SK-N-SH (cell line): ENCODE measurements at regions not wholly inside any gene's neighbourhood (a gene's known extent, or its start where the extent isn't known, plus 50 kb on each side); places are given as distances from the start of the nearest gene placed in this dataset.

Source experiments
- CTCF ChIA-PET: fragments of 300-600, 350-600 bp; formaldehyde crosslinking; extraction: SDS; loops from one replicate; lab custom pipeline; 2021; lab: Yijun Ruan, JAX
- POLR2A ChIA-PET: fragments of 350-600 bp; sonication (Branson Sonifier 250); formaldehyde crosslinking; extraction: SDS; loops from one replicate; lab custom pipeline; 2020; ENCODE audit warnings: antibody characterized with exemption, inconsistent platforms; lab: Yijun Ruan, JAX
- DNase-seq: peaks from one replicate; pipeline ENCODE4 v3.0.0; 2012
- H2AFZ ChIP-seq: fragments of 200-600 bp; sonication (generic); 2 replicates; pipeline ENCODE4 v1.8.1; 2016; ENCODE audit warnings: antibody characterized with exemption, mild to moderate bottlenecking, low read depth
- H3F3A ChIP-seq: fragments of 200-600 bp; sonication (generic); replicated peaks from 2 replicates; pipeline ENCODE3; 2016; ENCODE audit warnings: antibody characterized with exemption, mild to moderate bottlenecking; ENCODE audit not compliant: insufficient read depth
- H3K27ac ChIP-seq, 2 experiments: fragments of 200-500 bp in 1 of 2; fragments of 200-600 bp in 1 of 2; sonication (Bioruptor generic) in 1 of 2; sonication (generic), shearing (Covaris generic) in 1 of 2; 2 replicates each; pipeline versions ENCODE4 v1.5.1 to v1.6.1; 2014 to 2016; ENCODE audit warnings: low read depth in 2 of 2, inconsistent platforms in 1 of 2, low read length in 1 of 2, mild to moderate bottlenecking in 1 of 2, mixed read lengths in 1 of 2
- H3K27me3 ChIP-seq: fragments of 200-600 bp; sonication (generic), shearing (Covaris generic); 2 replicates; pipeline ENCODE4 v1.6.1; 2016; ENCODE audit warnings: mixed run types; ENCODE audit not compliant: insufficient read depth
- H3K36me3 ChIP-seq, 2 experiments: fragments of 200-500 bp in 1 of 2; fragments of 200-600 bp in 1 of 2; sonication (Bioruptor generic) in 1 of 2; sonication (generic) in 1 of 2; replicated peaks in 1 of 2; 2 replicates each; pipeline versions ENCODE3 to v1.5.1; 2014 to 2016; ENCODE audit warnings: low read length in 1 of 2, mild to moderate bottlenecking in 1 of 2; ENCODE audit not compliant: insufficient read depth in 2 of 2, control insufficient read depth in 1 of 2
- H3K4me1 ChIP-seq, 2 experiments: fragments of 200-500 bp in 1 of 2; fragments of 200-600 bp in 1 of 2; sonication (Bioruptor generic) in 1 of 2; sonication (generic), shearing (Covaris generic) in 1 of 2; 2 replicates each; pipeline versions ENCODE4 v1.5.1 to v1.6.1; 2014 to 2016; ENCODE audit warnings: low read depth in 1 of 2, low read length in 1 of 2, mixed run types in 1 of 2; ENCODE audit not compliant: insufficient read depth in 2 of 2, control insufficient read depth in 1 of 2
- H3K4me2 ChIP-seq: fragments of 200-600 bp; sonication (generic), shearing (Covaris generic); 2 replicates; pipeline ENCODE4 v1.6.1; 2017; ENCODE audit warnings: mixed run types
- H3K4me3 ChIP-seq, 2 experiments: fragments of 200-500 bp in 1 of 2; fragments of 200-600 bp in 1 of 2; sonication (Bioruptor generic) in 1 of 2; sonication (generic), shearing (Covaris generic) in 1 of 2; 2 replicates each; pipeline versions ENCODE4 v1.5.1 to v1.8.1; 2014 to 2016; ENCODE audit warnings: low read depth in 2 of 2, inconsistent platforms in 1 of 2, low read length in 1 of 2, mild to moderate bottlenecking in 1 of 2, mixed read lengths in 1 of 2, moderate library complexity in 1 of 2
- H3K79me2 ChIP-seq: fragments of 200-600 bp; sonication (generic); 2 replicates; pipeline ENCODE4 v1.8.1; 2017; ENCODE audit warnings: mild to moderate bottlenecking; ENCODE audit not compliant: insufficient read depth
- H3K9ac ChIP-seq: fragments of 200-600 bp; sonication (generic); 2 replicates; pipeline ENCODE4 v1.6.1; 2017; ENCODE audit warnings: mixed run types
- H3K9me2 ChIP-seq: fragments of 200-600 bp; sonication (generic); 2 replicates; pipeline ENCODE4 v1.6.1; 2017; ENCODE audit warnings: mixed run types
- H3K9me3 ChIP-seq: fragments of 200-600 bp; sonication (generic); 2 replicates; pipeline ENCODE4 v1.6.1; 2017; ENCODE audit warnings: mixed run types, mild to moderate bottlenecking, moderate library complexity
- H4K20me1 ChIP-seq: fragments of 200-600 bp; sonication (generic); 2 replicates; pipeline ENCODE4 v1.6.1; 2017; ENCODE audit warnings: mild to moderate bottlenecking, mixed run types; ENCODE audit not compliant: insufficient read depth
- FOSL2 ChIP-seq: IDR thresholded peaks from 2 replicates; pipeline ENCODE4 v1.4.0; 2012; ENCODE audit warnings: low read depth, mild to moderate bottlenecking, moderate library complexity, borderline replicate concordance
- JUND ChIP-seq: IDR thresholded peaks from 2 replicates; pipeline ENCODE4 v1.4.0; 2012
- MXI1 ChIP-seq: IDR thresholded peaks from 2 replicates; pipeline ENCODE4 v1.6.1; 2012; ENCODE audit warnings: mild to moderate bottlenecking, low read depth, low read length, improper control_type of control experiment
- NRF1 ChIP-seq: IDR thresholded peaks from 2 replicates; pipeline ENCODE4 v1.6.1; 2012; ENCODE audit warnings: low read depth, mild to moderate bottlenecking, low read length
- POLR2AphosphoS5 ChIP-seq: IDR thresholded peaks from 2 replicates; pipeline ENCODE4 v1.6.1; 2012; ENCODE audit warnings: low read depth, low read length
- RXRA ChIP-seq: IDR thresholded peaks from 2 replicates; pipeline ENCODE4 v1.4.0; 2012; ENCODE audit warnings: low read depth, mild to moderate bottlenecking, borderline replicate concordance
- SMC3 ChIP-seq: IDR thresholded peaks from 2 replicates; pipeline ENCODE4 v1.6.1; 2012; ENCODE audit warnings: low read depth, low read length, improper control_type of control experiment
- TCF12 ChIP-seq: IDR thresholded peaks from 2 replicates; pipeline ENCODE4 v1.4.0; 2012
- WGBS: methylation state at CpG from one replicate; pipeline ENCODE4 v1.1.6; 2017; ENCODE audit warnings: low lambda C conversion rate; 5-methylcytosine and 5-hydroxymethylcytosine counted together
- TF ChIP-seq, protein P1 (sequence below): fragments of 200-600 bp; sonication (generic); IDR thresholded peaks from 2 replicates; pipeline ENCODE4 v1.6.1; 2017; ENCODE audit warnings: antibody characterized with exemption, mild to moderate bottlenecking, moderate library complexity
- TF ChIP-seq, protein P2 (sequence below): IDR thresholded peaks from 2 replicates; pipeline ENCODE4 v1.4.0; 2012; ENCODE audit warnings: low read depth
- TF ChIP-seq, protein P3 (sequence below): IDR thresholded peaks from 2 replicates; pipeline ENCODE4 v1.6.1; 2012; ENCODE audit warnings: mild to moderate bottlenecking, low read depth, low read length, moderate library complexity
- TF ChIP-seq, protein P4 (sequence below): fragments of 150-350 bp; IDR thresholded peaks from 2 replicates; pipeline ENCODE4 v1.6.1; 2017; ENCODE audit warnings: antibody characterized with exemption, low read length, low read depth, borderline replicate concordance

DNA sequence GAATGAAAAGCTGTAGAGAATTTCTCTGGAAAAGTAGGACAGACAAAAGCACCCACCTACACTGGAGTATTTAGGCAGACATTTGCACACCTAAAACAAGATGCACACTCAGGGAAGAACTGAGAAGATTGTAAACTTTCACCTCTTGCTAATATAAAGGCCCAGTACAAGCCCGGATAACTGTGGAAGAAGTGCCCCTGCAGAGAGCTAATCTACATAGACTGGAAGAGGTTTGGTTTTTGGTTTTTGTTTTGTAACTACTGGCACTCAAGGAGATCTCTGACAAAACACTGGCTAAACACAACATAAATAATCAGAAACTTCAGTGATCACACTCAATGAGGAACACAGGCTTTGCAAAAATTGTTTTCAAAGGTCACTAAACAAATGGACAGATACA is 782.2 kb upstream of the SLC8A1 start:
- H3F3A ChIP-seq = no peaks in the 10 kb centered on the region
- no peaks in the 10 kb centered on the region for H3K9me2 ChIP-seq
- DNase-seq = no peak
- H3K9me3 ChIP-seq = no peaks in the 10 kb centered on the region
- TF ChIP-seq TCF12 (no peak), FOSL2 (no peak), MXI1 (no peak), SMC3 (no peak), POLR2AphosphoS5 (no peak), RXRA (no peak), JUND (no peak)
- TF ChIP-seq, protein P1, sequence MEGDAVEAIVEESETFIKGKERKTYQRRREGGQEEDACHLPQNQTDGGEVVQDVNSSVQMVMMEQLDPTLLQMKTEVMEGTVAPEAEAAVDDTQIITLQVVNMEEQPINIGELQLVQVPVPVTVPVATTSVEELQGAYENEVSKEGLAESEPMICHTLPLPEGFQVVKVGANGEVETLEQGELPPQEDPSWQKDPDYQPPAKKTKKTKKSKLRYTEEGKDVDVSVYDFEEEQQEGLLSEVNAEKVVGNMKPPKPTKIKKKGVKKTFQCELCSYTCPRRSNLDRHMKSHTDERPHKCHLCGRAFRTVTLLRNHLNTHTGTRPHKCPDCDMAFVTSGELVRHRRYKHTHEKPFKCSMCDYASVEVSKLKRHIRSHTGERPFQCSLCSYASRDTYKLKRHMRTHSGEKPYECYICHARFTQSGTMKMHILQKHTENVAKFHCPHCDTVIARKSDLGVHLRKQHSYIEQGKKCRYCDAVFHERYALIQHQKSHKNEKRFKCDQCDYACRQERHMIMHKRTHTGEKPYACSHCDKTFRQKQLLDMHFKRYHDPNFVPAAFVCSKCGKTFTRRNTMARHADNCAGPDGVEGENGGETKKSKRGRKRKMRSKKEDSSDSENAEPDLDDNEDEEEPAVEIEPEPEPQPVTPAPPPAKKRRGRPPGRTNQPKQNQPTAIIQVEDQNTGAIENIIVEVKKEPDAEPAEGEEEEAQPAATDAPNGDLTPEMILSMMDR = no peak
- H3K4me1 ChIP-seq = no peaks in the 10 kb centered on the region
- no peak overlapping the region for H3K9ac ChIP-seq
- H3K4me3 ChIP-seq = no peak overlapping the region
- POLR2A ChIA-PET = no interaction called here
- no peaks in the 10 kb centered on the region for H3K36me3 ChIP-seq
- H3K79me2 ChIP-seq = no peaks in the 10 kb centered on the region
- H3K4me2 ChIP-seq = no peak overlapping the region
- 65% methylated on average over 1 of the region's 1 CpG for WGBS
- H3K27me3 ChIP-seq = no peaks in the 10 kb centered on the region
- H2AFZ ChIP-seq = no peak overlapping the region
- no peak overlapping the region for H3K27ac ChIP-seq
- CTCF ChIA-PET = no interaction called here
- H4K20me1 ChIP-seq = no peaks in the 10 kb centered on the region

DNA sequence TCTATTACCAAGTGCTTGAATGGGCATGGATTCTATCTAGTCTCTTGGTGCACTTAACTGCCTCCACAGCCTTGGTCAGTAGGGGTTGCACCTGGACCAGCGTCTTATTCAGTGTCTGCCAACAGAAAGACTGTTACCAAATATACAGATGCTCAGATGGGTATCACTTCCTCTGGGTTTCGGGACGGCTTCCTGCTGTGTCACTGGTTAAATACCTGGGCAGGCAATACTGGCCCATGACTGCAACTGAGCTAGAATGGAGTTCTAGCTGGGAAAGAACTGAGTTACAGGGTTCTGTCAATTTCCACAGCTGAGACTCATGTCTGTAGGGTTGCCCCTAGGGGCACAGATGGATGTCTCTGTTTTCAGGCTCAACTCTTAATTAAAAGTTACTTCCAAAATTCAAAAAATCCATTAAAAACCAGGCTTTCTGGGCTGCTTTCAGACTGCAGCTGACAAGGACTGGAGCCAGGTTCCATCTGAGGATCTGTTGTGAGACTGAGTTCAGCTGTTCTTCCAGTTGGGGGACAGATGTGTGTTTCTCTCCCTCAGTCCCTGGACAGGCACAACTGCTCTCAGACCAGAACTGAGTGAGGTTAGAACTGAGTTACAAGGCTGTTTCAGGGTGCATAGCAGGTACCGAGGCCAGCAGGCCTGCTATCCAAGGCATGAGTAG is 789.6 kb upstream of the SLC8A1 start:
- POLR2A ChIA-PET = no interaction called here
- Histone ChIP-seq H3K27me3 (no peaks in the 10 kb centered on the region), H3K4me2 (no peak overlapping the region), H3K9me3 (no peaks in the 10 kb centered on the region), H2AFZ (no peak overlapping the region), H3K36me3 (no peaks in the 10 kb centered on the region), H3K9me2 (no peaks in the 10 kb centered on the region), H3K4me1 (no peaks in the 10 kb centered on the region; a peak in 1 of 4 replicates), H3K79me2 (no peaks in the 10 kb centered on the region), H3K4me3 (no peak overlapping the region), H3K27ac (no peak overlapping the region), H3F3A (no peaks in the 10 kb centered on the region), H4K20me1 (no peaks in the 10 kb centered on the region), H3K9ac (no peak overlapping the region)
- CTCF ChIA-PET = interaction anchor here (0.6 to 2.1 kb wide), 2 partner anchors 20 to 177 kb away, joined by 3 to 7 read pairs; no protein-coding TSS in a partner anchor
- WGBS = 39% methylated on average over 4 of the region's 4 CpGs
- TF ChIP-seq, protein P2, sequence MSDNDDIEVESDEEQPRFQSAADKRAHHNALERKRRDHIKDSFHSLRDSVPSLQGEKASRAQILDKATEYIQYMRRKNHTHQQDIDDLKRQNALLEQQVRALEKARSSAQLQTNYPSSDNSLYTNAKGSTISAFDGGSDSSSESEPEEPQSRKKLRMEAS = no peak
- TF ChIP-seq, protein P3, sequence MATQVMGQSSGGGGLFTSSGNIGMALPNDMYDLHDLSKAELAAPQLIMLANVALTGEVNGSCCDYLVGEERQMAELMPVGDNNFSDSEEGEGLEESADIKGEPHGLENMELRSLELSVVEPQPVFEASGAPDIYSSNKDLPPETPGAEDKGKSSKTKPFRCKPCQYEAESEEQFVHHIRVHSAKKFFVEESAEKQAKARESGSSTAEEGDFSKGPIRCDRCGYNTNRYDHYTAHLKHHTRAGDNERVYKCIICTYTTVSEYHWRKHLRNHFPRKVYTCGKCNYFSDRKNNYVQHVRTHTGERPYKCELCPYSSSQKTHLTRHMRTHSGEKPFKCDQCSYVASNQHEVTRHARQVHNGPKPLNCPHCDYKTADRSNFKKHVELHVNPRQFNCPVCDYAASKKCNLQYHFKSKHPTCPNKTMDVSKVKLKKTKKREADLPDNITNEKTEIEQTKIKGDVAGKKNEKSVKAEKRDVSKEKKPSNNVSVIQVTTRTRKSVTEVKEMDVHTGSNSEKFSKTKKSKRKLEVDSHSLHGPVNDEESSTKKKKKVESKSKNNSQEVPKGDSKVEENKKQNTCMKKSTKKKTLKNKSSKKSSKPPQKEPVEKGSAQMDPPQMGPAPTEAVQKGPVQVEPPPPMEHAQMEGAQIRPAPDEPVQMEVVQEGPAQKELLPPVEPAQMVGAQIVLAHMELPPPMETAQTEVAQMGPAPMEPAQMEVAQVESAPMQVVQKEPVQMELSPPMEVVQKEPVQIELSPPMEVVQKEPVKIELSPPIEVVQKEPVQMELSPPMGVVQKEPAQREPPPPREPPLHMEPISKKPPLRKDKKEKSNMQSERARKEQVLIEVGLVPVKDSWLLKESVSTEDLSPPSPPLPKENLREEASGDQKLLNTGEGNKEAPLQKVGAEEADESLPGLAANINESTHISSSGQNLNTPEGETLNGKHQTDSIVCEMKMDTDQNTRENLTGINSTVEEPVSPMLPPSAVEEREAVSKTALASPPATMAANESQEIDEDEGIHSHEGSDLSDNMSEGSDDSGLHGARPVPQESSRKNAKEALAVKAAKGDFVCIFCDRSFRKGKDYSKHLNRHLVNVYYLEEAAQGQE = no peak
- TF ChIP-seq MXI1 = no peak
- TF ChIP-seq, protein P4, sequence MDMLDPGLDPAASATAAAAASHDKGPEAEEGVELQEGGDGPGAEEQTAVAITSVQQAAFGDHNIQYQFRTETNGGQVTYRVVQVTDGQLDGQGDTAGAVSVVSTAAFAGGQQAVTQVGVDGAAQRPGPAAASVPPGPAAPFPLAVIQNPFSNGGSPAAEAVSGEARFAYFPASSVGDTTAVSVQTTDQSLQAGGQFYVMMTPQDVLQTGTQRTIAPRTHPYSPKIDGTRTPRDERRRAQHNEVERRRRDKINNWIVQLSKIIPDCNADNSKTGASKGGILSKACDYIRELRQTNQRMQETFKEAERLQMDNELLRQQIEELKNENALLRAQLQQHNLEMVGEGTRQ = no peak
- no peak for TF ChIP-seq FOSL2
- TF ChIP-seq NRF1 = no peak
- DNase-seq = no peak
